HEK293 (cell line): ENCODE measurements at regions not wholly inside any gene's neighbourhood (a gene's known extent, or its start where the extent isn't known, plus 50 kb on each side); places are given as distances from the start of the nearest gene placed in this dataset.
A peak's percentile ranks its signal among the peaks of the same experiment; 100 is the strongest.

ENCODE experiments used
- CTCF ChIA-PET: fragments of 350-600 bp; formaldehyde crosslinking; extraction: SDS; loops from one replicate; lab custom pipeline; 2021; ENCODE audit warnings: antibody characterized with exemption; lab: Yijun Ruan, JAX
- POLR2A ChIA-PET: fragments of 300-600 bp; formaldehyde crosslinking; extraction: SDS; loops from one replicate; lab custom pipeline; 2020; ENCODE audit warnings: antibody characterized with exemption, inconsistent platforms; lab: Yijun Ruan, JAX
- H3K27ac ChIP-seq: fragments of 200-500 bp; sonication (Bioruptor generic); 2 replicates; pipeline ENCODE4 v1.5.1; 2014; ENCODE audit warnings: low read depth, low read length, control low read depth, inconsistent platforms; ENCODE audit errors: extremely low read depth
- H3K36me3 ChIP-seq, 2 experiments: fragments of 200-500 bp in 1 of 2; sonication (Bioruptor generic) in 1 of 2; 1 replicate in 1 of 2; 2 replicates in 1 of 2; pipeline ENCODE4 v1.5.1; 2014 to 2017; ENCODE audit warnings: inconsistent platforms in 2 of 2, low read length in 2 of 2; ENCODE audit not compliant: control insufficient read depth in 2 of 2, insufficient read depth in 1 of 2
- H3K4me1 ChIP-seq: fragments of 200-500 bp; sonication (Bioruptor generic); 2 replicates; pipeline ENCODE4 v1.5.1; 2014; ENCODE audit warnings: mild to moderate bottlenecking, low read length, inconsistent platforms; ENCODE audit not compliant: control insufficient read depth, insufficient read depth
- H3K4me3 ChIP-seq: 2 replicates; pipeline ENCODE4 v1.5.1; 2011; ENCODE audit warnings: low read depth, mild to moderate bottlenecking, control low read depth, low read length, moderate library complexity
- H3K9me3 ChIP-seq: fragments of 200-500 bp; sonication (Bioruptor generic); 2 replicates; pipeline ENCODE4 v1.5.1; 2014; ENCODE audit warnings: low read depth, low read length, inconsistent platforms; ENCODE audit not compliant: control insufficient read depth, insufficient read depth
- EGR2 ChIP-seq: fragments of 450-650 bp; formaldehyde crosslinking; IDR thresholded peaks from 2 replicates; pipeline ENCODE4 v1.5.1; 2016; ENCODE audit warnings: low read depth, missing biosample characterization, missing genetic modification characterization
- KLF7 ChIP-seq: fragments of 450-650 bp; formaldehyde crosslinking; IDR thresholded peaks from 2 replicates; pipeline ENCODE4 v1.5.1; 2016; ENCODE audit warnings: missing biosample characterization, missing genetic modification characterization, borderline replicate concordance
- PRDM1 ChIP-seq: fragments of 450-650 bp; formaldehyde crosslinking; IDR thresholded peaks from 2 replicates; pipeline ENCODE4; 2016; ENCODE audit warnings: missing biosample characterization, missing genetic modification characterization
- RBAK ChIP-seq: fragments of 450-650 bp; formaldehyde crosslinking; IDR thresholded peaks from 2 replicates; pipeline ENCODE4 v1.5.1; 2016; ENCODE audit warnings: missing biosample characterization, missing genetic modification characterization
- TRIM28 ChIP-seq: IDR thresholded peaks from 2 replicates; pipeline ENCODE4 v1.6.1; 2011; ENCODE audit warnings: low read length, control low read depth, borderline replicate concordance
- WT1 ChIP-seq: fragments of 450-650 bp; formaldehyde crosslinking; IDR thresholded peaks from 2 replicates; pipeline ENCODE4 v1.5.1; 2016; ENCODE audit warnings: missing biosample characterization, missing genetic modification characterization
- ZBTB21 ChIP-seq: fragments of 450-650 bp; formaldehyde crosslinking; IDR thresholded peaks from 2 replicates; pipeline ENCODE4 v1.5.1; 2017; ENCODE audit warnings: missing biosample characterization, missing genetic modification characterization
- ZFHX2 ChIP-seq: fragments of 450-650 bp; formaldehyde crosslinking; conservative IDR thresholded peaks from 2 replicates; pipeline ENCODE4 v1.5.1; 2016; ENCODE audit warnings: missing biosample characterization, missing genetic modification characterization
- ZFP3 ChIP-seq: fragments of 450-650 bp; formaldehyde crosslinking; IDR thresholded peaks from 2 replicates; pipeline ENCODE4 v1.5.1; 2016; ENCODE audit warnings: low read depth, missing biosample characterization, missing genetic modification characterization
- ZIC2 ChIP-seq: fragments of 450-650 bp; formaldehyde crosslinking; IDR thresholded peaks from 2 replicates; pipeline ENCODE4 v1.5.1; 2016; ENCODE audit warnings: missing biosample characterization, missing genetic modification characterization
- ZNF174 ChIP-seq: fragments of 450-650 bp; formaldehyde crosslinking; IDR thresholded peaks from 2 replicates; pipeline ENCODE4 v1.5.0; 2017; ENCODE audit warnings: missing biosample characterization, mild to moderate bottlenecking, missing genetic modification characterization
- ZNF24 ChIP-seq: fragments of 450-650 bp; formaldehyde crosslinking; IDR thresholded peaks from 2 replicates; pipeline ENCODE4 v1.5.1; 2016; ENCODE audit warnings: missing biosample characterization, missing genetic modification characterization
- ZNF324 ChIP-seq: fragments of 450-650 bp; formaldehyde crosslinking; IDR thresholded peaks from 2 replicates; pipeline ENCODE4 v1.5.1; 2016; ENCODE audit warnings: missing biosample characterization, missing genetic modification characterization
- ZNF366 ChIP-seq: fragments of 450-650 bp; formaldehyde crosslinking; conservative IDR thresholded peaks from 2 replicates; pipeline ENCODE4 v1.5.1; 2016; ENCODE audit warnings: missing biosample characterization, missing genetic modification characterization
- ZNF433 ChIP-seq: fragments of 450-650 bp; formaldehyde crosslinking; IDR thresholded peaks from 2 replicates; pipeline ENCODE4 v1.5.1; 2016; ENCODE audit warnings: missing biosample characterization, missing genetic modification characterization, low read depth
- ZNF514 ChIP-seq: fragments of 450-650 bp; formaldehyde crosslinking; IDR thresholded peaks from 2 replicates; pipeline ENCODE4 v1.5.1; 2016; ENCODE audit warnings: missing biosample characterization, missing genetic modification characterization
- ZNF560 ChIP-seq: fragments of 450-650 bp; formaldehyde crosslinking; IDR thresholded peaks from 2 replicates; pipeline ENCODE4 v1.5.1; 2017; ENCODE audit warnings: missing biosample characterization, missing genetic modification characterization, borderline replicate concordance
- ZNF600 ChIP-seq: fragments of 450-650 bp; formaldehyde crosslinking; IDR thresholded peaks from 2 replicates; pipeline ENCODE4 v1.5.1; 2016; ENCODE audit warnings: missing biosample characterization, missing genetic modification characterization
- ZNF626 ChIP-seq: fragments of 450-650 bp; sonication (Bioruptor Pico); formaldehyde crosslinking; IDR thresholded peaks from 2 replicates; pipeline ENCODE4 v1.5.1; 2018; ENCODE audit warnings: missing biosample characterization, missing genetic modification characterization, inconsistent platforms
- ZNF660 ChIP-seq: fragments of 450-650 bp; IDR thresholded peaks from 2 replicates; pipeline ENCODE4 v1.5.1; 2018; ENCODE audit warnings: missing biosample characterization, mild to moderate bottlenecking, missing genetic modification characterization
- ZNF677 ChIP-seq: fragments of 450-650 bp; IDR thresholded peaks from 2 replicates; pipeline ENCODE4 v1.5.0; 2018; ENCODE audit warnings: missing biosample characterization, mild to moderate bottlenecking, missing genetic modification characterization, moderate library complexity
- ZNF707 ChIP-seq: fragments of 450-650 bp; formaldehyde crosslinking; IDR thresholded peaks from 2 replicates; pipeline ENCODE4 v1.5.1; 2016; ENCODE audit warnings: missing biosample characterization, missing genetic modification characterization
- ZNF837 ChIP-seq: fragments of 450-650 bp; formaldehyde crosslinking; IDR thresholded peaks from 2 replicates; pipeline ENCODE4 v1.5.1; 2016; ENCODE audit warnings: missing biosample characterization, missing genetic modification characterization
- TF ChIP-seq, protein P1 (sequence below): fragments of 450-650 bp; formaldehyde crosslinking; IDR thresholded peaks from 2 replicates; pipeline ENCODE4; 2016; ENCODE audit warnings: missing biosample characterization, missing genetic modification characterization
- TF ChIP-seq, protein P2 (sequence below): fragments of 450-650 bp; formaldehyde crosslinking; IDR thresholded peaks from 2 replicates; pipeline ENCODE4 v1.5.1; 2017; ENCODE audit warnings: missing biosample characterization, missing genetic modification characterization
- TF ChIP-seq, protein P3 (sequence below): IDR thresholded peaks from 2 replicates; pipeline ENCODE4 v1.6.1; 2011; ENCODE audit warnings: mild to moderate bottlenecking, low read depth, low read length, borderline replicate concordance
- TF ChIP-seq, protein P4 (sequence below): fragments of 450-650 bp; formaldehyde crosslinking; IDR thresholded peaks from 2 replicates; pipeline ENCODE4 v1.5.1; 2016; ENCODE audit warnings: missing biosample characterization, missing genetic modification characterization, borderline replicate concordance

DNA sequence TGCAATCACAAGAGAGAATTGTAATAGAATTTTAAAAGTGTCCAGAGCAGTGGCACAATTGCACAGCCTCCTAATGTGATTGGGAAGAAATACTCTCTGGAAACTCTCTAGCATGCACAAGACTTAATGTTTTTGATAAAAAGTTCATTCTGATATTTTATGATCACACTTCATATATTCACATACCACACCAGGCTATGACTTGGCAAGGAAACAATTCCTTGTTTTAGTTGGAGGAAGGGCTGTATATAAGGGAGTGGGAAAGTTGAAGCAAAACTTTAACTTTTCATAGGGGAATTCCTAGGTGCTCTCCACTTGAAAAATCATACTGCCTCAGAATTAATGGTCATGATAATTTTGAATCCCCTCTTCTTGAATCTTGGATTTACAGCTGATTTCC, 61.5 kb upstream of the ASB17 start (continued):
- TF ChIP-seq, protein P1, sequence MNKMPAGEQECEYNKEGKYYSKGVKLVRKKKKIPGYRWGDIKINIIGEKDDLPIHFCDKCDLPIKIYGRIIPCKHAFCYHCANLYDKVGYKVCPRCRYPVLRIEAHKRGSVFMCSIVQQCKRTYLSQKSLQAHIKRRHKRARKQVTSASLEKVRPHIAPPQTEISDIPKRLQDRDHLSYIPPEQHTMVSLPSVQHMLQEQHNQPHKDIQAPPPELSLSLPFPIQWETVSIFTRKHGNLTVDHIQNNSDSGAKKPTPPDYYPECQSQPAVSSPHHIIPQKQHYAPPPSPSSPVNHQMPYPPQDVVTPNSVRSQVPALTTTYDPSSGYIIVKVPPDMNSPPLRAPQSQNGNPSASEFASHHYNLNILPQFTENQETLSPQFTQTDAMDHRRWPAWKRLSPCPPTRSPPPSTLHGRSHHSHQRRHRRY: no peak
- TF ChIP-seq ZNF324 (no peak), ZNF174 (tag by site-specific recombination) (no peak), ZBTB21 (tag by site-specific recombination) (no peak), ZNF660 (tag by site-specific recombination) (no peak), KLF7 (tag by site-specific recombination) (no peak), ZNF514 (no peak), ZNF837 (tag by site-specific recombination) (no peak), ZNF600 (tag by site-specific recombination) (no peak), ZNF24 (tag by site-specific recombination) (no peak), ZIC2 (tag by site-specific recombination) (no peak)
- TF ChIP-seq, all 188 proteins: peak for 0

DNA sequence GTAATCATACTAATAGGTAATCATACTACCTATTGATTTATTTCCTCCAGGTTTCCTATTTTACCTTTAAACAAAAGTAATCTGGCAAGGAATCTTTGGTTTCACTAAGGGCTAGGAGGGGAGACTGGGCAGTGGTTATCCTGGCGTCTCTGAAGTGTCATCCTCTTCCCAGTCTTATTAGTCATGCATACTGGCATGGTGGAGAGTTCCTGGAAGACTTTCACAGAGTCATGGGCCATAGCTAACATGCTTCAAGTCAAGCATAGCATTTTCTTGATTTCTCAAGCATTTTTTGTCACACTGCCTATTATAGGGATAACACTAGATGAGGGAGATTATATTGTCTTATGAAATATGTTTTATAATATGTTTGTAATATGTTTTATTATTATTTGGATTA, 64.0 kb upstream of the ASB17 start:
- Histone ChIP-seq H3K4me1 (no peaks in the 10 kb centered on the region), H3K36me3 (no peaks in the 10 kb centered on the region)
- POLR2A ChIA-PET: interaction anchor here (0.7 kb wide), 1 partner anchor 39 kb away, joined by 3 read pairs; no protein-coding TSS in a partner anchor
- TF ChIP-seq ZNF366: no peak
- TF ChIP-seq, all 188 proteins: peak for 0
- H3K4me3 ChIP-seq: no peak overlapping the region
- CTCF ChIA-PET: interaction anchor here (0.6 to 1.2 kb wide), 2 partner anchors 29 to 147 kb away, joined by 4 read pairs; no protein-coding TSS in a partner anchor
- no peaks in the 10 kb centered on the region for H3K9me3 ChIP-seq
- H3K27ac ChIP-seq: no peak overlapping the region

DNA sequence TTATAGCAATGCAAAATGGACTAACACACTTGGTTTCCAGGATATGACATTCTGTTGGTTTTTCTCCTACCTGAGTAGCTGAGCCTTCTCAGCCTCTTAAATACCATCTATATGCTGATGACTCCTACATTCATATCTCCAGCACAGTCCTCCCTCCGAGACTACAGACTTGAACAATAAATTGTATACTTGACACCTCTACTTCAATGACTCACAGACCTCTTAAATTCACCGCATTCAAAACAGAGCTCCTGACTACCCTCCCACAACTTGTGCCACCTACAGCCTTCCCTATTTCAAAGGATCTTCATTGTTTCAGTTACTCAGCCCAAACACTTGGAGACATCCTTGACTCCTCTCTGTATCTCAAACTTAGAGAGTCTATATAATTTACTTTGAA, 66.8 kb upstream of the ASB17 start:
- Histone ChIP-seq H3K27ac (no peak overlapping the region), H3K36me3 (no peaks in the 10 kb centered on the region), H3K9me3 (no peaks in the 10 kb centered on the region), H3K4me3 (no peak overlapping the region), H3K4me1 (no peaks in the 10 kb centered on the region)
- CTCF ChIA-PET: interaction anchor here (0.7 to 0.8 kb wide), 2 partner anchors 155 to 216 kb away, joined by 3 to 4 read pairs; no protein-coding TSS in a partner anchor
- TF ChIP-seq EGR2 (tag by site-specific recombination): peak; percentile 83
- no peak for TF ChIP-seq ZNF560 (tag by site-specific recombination)
- no peak for TF ChIP-seq ZNF707 (tag by site-specific recombination)
- no peak for TF ChIP-seq RBAK (tag by site-specific recombination)
- peak; percentile 41 for TF ChIP-seq ZFHX2 (tag by site-specific recombination)
- no peak for TF ChIP-seq TRIM28
- TF ChIP-seq ZNF677 (tag by site-specific recombination): no peak
- TF ChIP-seq ZFP3 (tag by site-specific recombination): no peak
- TF ChIP-seq, protein P2, sequence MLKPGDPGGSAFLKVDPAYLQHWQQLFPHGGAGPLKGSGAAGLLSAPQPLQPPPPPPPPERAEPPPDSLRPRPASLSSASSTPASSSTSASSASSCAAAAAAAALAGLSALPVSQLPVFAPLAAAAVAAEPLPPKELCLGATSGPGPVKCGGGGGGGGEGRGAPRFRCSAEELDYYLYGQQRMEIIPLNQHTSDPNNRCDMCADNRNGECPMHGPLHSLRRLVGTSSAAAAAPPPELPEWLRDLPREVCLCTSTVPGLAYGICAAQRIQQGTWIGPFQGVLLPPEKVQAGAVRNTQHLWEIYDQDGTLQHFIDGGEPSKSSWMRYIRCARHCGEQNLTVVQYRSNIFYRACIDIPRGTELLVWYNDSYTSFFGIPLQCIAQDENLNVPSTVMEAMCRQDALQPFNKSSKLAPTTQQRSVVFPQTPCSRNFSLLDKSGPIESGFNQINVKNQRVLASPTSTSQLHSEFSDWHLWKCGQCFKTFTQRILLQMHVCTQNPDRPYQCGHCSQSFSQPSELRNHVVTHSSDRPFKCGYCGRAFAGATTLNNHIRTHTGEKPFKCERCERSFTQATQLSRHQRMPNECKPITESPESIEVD (tag by site-specific recombination): no peak
- TF ChIP-seq, protein P3, sequence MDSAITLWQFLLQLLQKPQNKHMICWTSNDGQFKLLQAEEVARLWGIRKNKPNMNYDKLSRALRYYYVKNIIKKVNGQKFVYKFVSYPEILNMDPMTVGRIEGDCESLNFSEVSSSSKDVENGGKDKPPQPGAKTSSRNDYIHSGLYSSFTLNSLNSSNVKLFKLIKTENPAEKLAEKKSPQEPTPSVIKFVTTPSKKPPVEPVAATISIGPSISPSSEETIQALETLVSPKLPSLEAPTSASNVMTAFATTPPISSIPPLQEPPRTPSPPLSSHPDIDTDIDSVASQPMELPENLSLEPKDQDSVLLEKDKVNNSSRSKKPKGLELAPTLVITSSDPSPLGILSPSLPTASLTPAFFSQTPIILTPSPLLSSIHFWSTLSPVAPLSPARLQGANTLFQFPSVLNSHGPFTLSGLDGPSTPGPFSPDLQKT: no peak
- TF ChIP-seq, protein P4, sequence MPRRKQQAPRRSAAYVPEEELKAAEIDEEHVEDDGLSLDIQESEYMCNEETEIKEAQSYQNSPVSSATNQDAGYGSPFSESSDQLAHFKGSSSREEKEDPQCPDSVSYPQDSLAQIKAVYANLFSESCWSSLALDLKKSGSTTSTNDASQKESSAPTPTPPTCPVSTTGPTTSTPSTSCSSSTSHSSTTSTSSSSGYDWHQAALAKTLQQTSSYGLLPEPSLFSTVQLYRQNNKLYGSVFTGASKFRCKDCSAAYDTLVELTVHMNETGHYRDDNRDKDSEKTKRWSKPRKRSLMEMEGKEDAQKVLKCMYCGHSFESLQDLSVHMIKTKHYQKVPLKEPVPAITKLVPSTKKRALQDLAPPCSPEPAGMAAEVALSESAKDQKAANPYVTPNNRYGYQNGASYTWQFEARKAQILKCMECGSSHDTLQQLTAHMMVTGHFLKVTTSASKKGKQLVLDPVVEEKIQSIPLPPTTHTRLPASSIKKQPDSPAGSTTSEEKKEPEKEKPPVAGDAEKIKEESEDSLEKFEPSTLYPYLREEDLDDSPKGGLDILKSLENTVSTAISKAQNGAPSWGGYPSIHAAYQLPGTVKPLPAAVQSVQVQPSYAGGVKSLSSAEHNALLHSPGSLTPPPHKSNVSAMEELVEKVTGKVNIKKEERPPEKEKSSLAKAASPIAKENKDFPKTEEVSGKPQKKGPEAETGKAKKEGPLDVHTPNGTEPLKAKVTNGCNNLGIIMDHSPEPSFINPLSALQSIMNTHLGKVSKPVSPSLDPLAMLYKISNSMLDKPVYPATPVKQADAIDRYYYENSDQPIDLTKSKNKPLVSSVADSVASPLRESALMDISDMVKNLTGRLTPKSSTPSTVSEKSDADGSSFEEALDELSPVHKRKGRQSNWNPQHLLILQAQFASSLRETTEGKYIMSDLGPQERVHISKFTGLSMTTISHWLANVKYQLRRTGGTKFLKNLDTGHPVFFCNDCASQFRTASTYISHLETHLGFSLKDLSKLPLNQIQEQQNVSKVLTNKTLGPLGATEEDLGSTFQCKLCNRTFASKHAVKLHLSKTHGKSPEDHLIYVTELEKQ: no peak
- no peak for TF ChIP-seq ZNF433 (tag by site-specific recombination)
- TF ChIP-seq PRDM1 (tag by site-specific recombination): no peak
- TF ChIP-seq ZNF626 (tag by site-specific recombination): no peak
- TF ChIP-seq WT1 (tag by site-specific recombination): no peak
- POLR2A ChIA-PET: no interaction called here
